Endothelial cell of umbilical vein (primary cell): ENCODE measurements at regions not wholly inside any gene's neighbourhood (a gene's known extent, or its start where the extent isn't known, plus 50 kb on each side); places are given as distances from the start of the nearest gene placed in this dataset.

Source experiments
- CTCF ChIP-seq, 2 donors: IDR thresholded peaks; 1 replicate in 1 of 2; 2 replicates in 1 of 2; pipeline ENCODE4 v1.5.1; 2011; ENCODE audit warnings: low read length in 2 of 2, mild to moderate bottlenecking in 2 of 2, moderate library complexity in 2 of 2, control low read depth in 1 of 2, inconsistent platforms in 1 of 2, low read depth in 1 of 2; ENCODE audit not compliant: insufficient read depth in 1 of 2; ENCODE audit errors: extremely low read depth in 1 of 2
- EZH2 ChIP-seq: IDR thresholded peaks from 2 replicates; pipeline ENCODE4 v1.6.1; 2012; ENCODE audit warnings: borderline replicate concordance, low read depth, mild to moderate bottlenecking, moderate library complexity, low read length, inconsistent platforms; ENCODE audit not compliant: severe bottlenecking
- GATA2 ChIP-seq: IDR thresholded peaks from 2 replicates; pipeline ENCODE4 v1.7.0; 2011; ENCODE audit warnings: low read depth, mild to moderate bottlenecking, moderate library complexity, mixed read lengths, low read length; ENCODE audit not compliant: insufficient read length, insufficient read depth
- MAX ChIP-seq: IDR thresholded peaks from 2 replicates; pipeline ENCODE4 v1.6.1; 2011; ENCODE audit not compliant: insufficient read depth, insufficient read length
- MYC ChIP-seq: IDR thresholded peaks from one replicate; pipeline ENCODE4 v1.6.1; 2011; ENCODE audit warnings: mild to moderate bottlenecking, low read depth, low read length
- POLR2A ChIP-seq: IDR thresholded peaks from 2 replicates; pipeline ENCODE4 v1.6.1; 2012; ENCODE audit warnings: low read depth, mild to moderate bottlenecking, control low read depth, low read length
- POLR2AphosphoS5 ChIP-seq: IDR thresholded peaks from 2 replicates; pipeline ENCODE4 v1.6.1; 2012; ENCODE audit warnings: low read depth, mild to moderate bottlenecking, control low read depth, low read length, moderate library complexity; ENCODE audit not compliant: insufficient read depth

GRCh38 chr13:21232599-21232998 is 56.1 kb downstream of the MRPL57 start:
- TF ChIP-seq POLR2AphosphoS5, result no peak
- TF ChIP-seq CTCF (IDR thresholded peaks at IDR 0.05; ENCODE audit: extremely low read depth in 1 of 2, insufficient read depth in 1 of 2, low read depth in 1 of 2, low read length in 2 of 2), result no peak
- no peak for TF ChIP-seq EZH2
- TF ChIP-seq POLR2A, result no peak
- TF ChIP-seq GATA2, result no peak
- no peak for TF ChIP-seq MAX
- no peak for TF ChIP-seq MYC
